PFSK-1 (cell line): ENCODE measurements at regions not wholly inside any gene's neighbourhood (a gene's known extent, or its start where the extent isn't known, plus 50 kb on each side); places are given as distances from the start of the nearest gene placed in this dataset.

Source experiments
- SIN3A ChIP-seq: IDR thresholded peaks from 2 replicates; pipeline ENCODE4 v1.6.1; 2012; ENCODE audit warnings: mild to moderate bottlenecking, low read length, moderate library complexity, borderline replicate concordance; ENCODE audit not compliant: insufficient read depth
- TF ChIP-seq, protein P1 (sequence below), 2 experiments: IDR thresholded peaks; 2 replicates each; pipeline versions ENCODE4 v1.6.1 to v1.8.0; 2011 to 2012; ENCODE audit warnings: low read depth in 2 of 2, low read length in 2 of 2, control low read depth in 1 of 2, inconsistent platforms in 1 of 2, mild to moderate bottlenecking in 1 of 2, moderate library complexity in 1 of 2; ENCODE audit not compliant: insufficient read depth in 1 of 2

DNA sequence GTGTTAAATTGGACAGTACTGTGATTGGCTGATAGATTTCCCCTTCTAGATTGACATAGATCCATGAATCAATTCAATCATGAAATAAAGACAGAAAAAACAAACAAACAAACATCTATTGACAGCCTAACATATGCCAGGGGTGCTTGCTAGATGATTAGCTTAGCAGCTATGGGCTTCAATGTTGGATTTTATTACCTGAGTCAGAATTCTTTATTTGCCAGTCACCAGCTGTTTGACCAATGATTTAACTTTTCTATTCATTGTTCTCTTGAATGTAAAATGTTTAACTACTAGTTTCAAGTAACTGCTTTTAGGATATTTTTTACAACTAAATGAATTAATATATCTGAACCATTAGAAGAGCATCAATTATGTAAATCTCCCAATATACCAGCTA is 901.3 kb upstream of the CITED2 start:
- TF ChIP-seq, protein P1, sequence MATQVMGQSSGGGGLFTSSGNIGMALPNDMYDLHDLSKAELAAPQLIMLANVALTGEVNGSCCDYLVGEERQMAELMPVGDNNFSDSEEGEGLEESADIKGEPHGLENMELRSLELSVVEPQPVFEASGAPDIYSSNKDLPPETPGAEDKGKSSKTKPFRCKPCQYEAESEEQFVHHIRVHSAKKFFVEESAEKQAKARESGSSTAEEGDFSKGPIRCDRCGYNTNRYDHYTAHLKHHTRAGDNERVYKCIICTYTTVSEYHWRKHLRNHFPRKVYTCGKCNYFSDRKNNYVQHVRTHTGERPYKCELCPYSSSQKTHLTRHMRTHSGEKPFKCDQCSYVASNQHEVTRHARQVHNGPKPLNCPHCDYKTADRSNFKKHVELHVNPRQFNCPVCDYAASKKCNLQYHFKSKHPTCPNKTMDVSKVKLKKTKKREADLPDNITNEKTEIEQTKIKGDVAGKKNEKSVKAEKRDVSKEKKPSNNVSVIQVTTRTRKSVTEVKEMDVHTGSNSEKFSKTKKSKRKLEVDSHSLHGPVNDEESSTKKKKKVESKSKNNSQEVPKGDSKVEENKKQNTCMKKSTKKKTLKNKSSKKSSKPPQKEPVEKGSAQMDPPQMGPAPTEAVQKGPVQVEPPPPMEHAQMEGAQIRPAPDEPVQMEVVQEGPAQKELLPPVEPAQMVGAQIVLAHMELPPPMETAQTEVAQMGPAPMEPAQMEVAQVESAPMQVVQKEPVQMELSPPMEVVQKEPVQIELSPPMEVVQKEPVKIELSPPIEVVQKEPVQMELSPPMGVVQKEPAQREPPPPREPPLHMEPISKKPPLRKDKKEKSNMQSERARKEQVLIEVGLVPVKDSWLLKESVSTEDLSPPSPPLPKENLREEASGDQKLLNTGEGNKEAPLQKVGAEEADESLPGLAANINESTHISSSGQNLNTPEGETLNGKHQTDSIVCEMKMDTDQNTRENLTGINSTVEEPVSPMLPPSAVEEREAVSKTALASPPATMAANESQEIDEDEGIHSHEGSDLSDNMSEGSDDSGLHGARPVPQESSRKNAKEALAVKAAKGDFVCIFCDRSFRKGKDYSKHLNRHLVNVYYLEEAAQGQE (IDR thresholded peaks at IDR 0.05; ENCODE audit: insufficient read depth in 1 of 2, low read depth in 2 of 2, low read length in 2 of 2): no peak
- no peak for TF ChIP-seq SIN3A
